RWPE1 (cell line): ENCODE measurements at regions not wholly inside any gene's neighbourhood (a gene's known extent, or its start where the extent isn't known, plus 50 kb on each side); places are given as distances from the start of the nearest gene placed in this dataset.

Source experiments
- CTCF ChIA-PET: fragments of 350-600 bp; sonication (Branson Sonifier 250); formaldehyde crosslinking; extraction: SDS; loops from one replicate; lab custom pipeline; 2021; lab: Yijun Ruan, JAX
- POLR2A ChIA-PET: fragments of 400-600 bp; formaldehyde crosslinking; extraction: SDS; loops from one replicate; lab custom pipeline; 2020; ENCODE audit warnings: antibody characterized with exemption; ENCODE audit not compliant: low non-redundant PET; lab: Yijun Ruan, JAX
- DNase-seq: peaks from one replicate; pipeline ENCODE4 v3.0.0; 2012; ENCODE audit warnings: low spot score
- H3K27ac ChIP-seq: fragments of 450-650 bp; 2 replicates; pipeline ENCODE4 v1.5.1; 2017
- CTCF ChIP-seq: fragments of 450-650 bp; conservative IDR thresholded peaks from 2 replicates; pipeline ENCODE4 v1.5.1; 2017; ENCODE audit warnings: low read depth, mild to moderate bottlenecking

- no peak overlapping the region for H3K27ac ChIP-seq
- TF ChIP-seq CTCF = no peak
- DNase-seq = no peak
- ChIA-PET POLR2A (no interaction called here), CTCF (no interaction called here)
These were observed 61.7 kb upstream of the ARID2 start for GRCh38 chr12:45667761-45668160.

- no peak for TF ChIP-seq CTCF
- CTCF ChIA-PET = interaction anchor here (0.8 kb wide), 1 partner anchor 18 kb away, joined by 7 read pairs; no protein-coding TSS in a partner anchor
- H3K27ac ChIP-seq = no peak overlapping the region
- DNase-seq = no peak
- POLR2A ChIA-PET = no interaction called here
These were observed 60.9 kb upstream of the ARID2 start for GRCh38 chr12:45668641-45669040.

- no peak overlapping the region for H3K27ac ChIP-seq
- no peak for DNase-seq
- no peak for TF ChIP-seq CTCF
- CTCF ChIA-PET = interaction anchor here (0.6 to 1.0 kb wide), 2 partner anchors 60 to 138 kb away, joined by 3 read pairs; partner anchors contain the start of gene ARID2
- POLR2A ChIA-PET = no interaction called here
These were observed 60.4 kb upstream of the ARID2 start for GRCh38 chr12:45669093-45669492.

- H3K27ac ChIP-seq = no peak overlapping the region
- ChIA-PET CTCF (interaction anchor here (0.6 to 1.0 kb wide), 2 partner anchors 59 to 139 kb away, joined by 3 read pairs; partner anchors contain the start of gene ARID2), POLR2A (no interaction called here)
- DNase-seq = no peak
- TF ChIP-seq CTCF = no peak
These were observed 59.7 kb upstream of the ARID2 start for GRCh38 chr12:45669792-45670191.

- no peak overlapping the region for H3K27ac ChIP-seq
- TF ChIP-seq CTCF = no peak
- ChIA-PET CTCF (interaction anchor here (0.7 kb wide), 1 partner anchor 18 kb away, joined by 3 read pairs; no protein-coding TSS in a partner anchor), POLR2A (no interaction called here)
- no peak for DNase-seq
These were observed 59.0 kb upstream of the ARID2 start for GRCh38 chr12:45670346-45671065.

- CTCF ChIA-PET = no interaction called here
- TF ChIP-seq CTCF = no peak
- H3K27ac ChIP-seq = no peak overlapping the region
- POLR2A ChIA-PET = no interaction called here
- DNase-seq = no peak
These were observed 58.3 kb upstream of the ARID2 start for GRCh38 chr12:45671254-45671653.
